IMR-90 (cell line): ENCODE measurements at regions not wholly inside any gene's neighbourhood (a gene's known extent, or its start where the extent isn't known, plus 50 kb on each side); places are given as distances from the start of the nearest gene placed in this dataset.

Source experiments
- ATAC-seq: fragments of 200-7000 bp; cut with Tn5 transposase; 2 replicates; pipeline ENCODE4 v1.9.1; 2020; ENCODE audit warnings: low read depth, mild to moderate bottlenecking, moderate library complexity
- BruUV-seq: library from RNA; stranded (reverse); fragments of 400-500 nt; replicated peaks from 2 replicates; lab custom pipeline; 2021; lab: Mats Ljungman, UMichigan
- CTCF ChIA-PET: fragments of 300-600 bp; formaldehyde crosslinking; extraction: SDS; loops from one replicate; lab custom pipeline; 2021; ENCODE audit warnings: antibody characterized with exemption; lab: Yijun Ruan, JAX
- POLR2A ChIA-PET: fragments of 300-600 bp; sonication (Branson Sonifier 250); formaldehyde crosslinking; loops from one replicate; lab custom pipeline; 2022; ENCODE audit warnings: antibody characterized with exemption; ENCODE audit not compliant: unreplicated experiment; lab: Charles Lee
- DNase-seq: peaks from one replicate; pipeline ENCODE4 v3.0.0; 2013
- H2AFZ ChIP-seq: replicated peaks from 2 replicates; pipeline ENCODE3; 2013; ENCODE audit warnings: low read length, mild to moderate bottlenecking; ENCODE audit not compliant: poor library complexity
- H2AK5ac ChIP-seq: 2 replicates; pipeline ENCODE4 v1.6.1; 2013; ENCODE audit warnings: low read depth, low read length, inconsistent platforms
- H2AK9ac ChIP-seq: replicated peaks from 2 replicates; pipeline ENCODE3; 2013; ENCODE audit warnings: mild to moderate bottlenecking, low read depth, low read length, moderate library complexity; ENCODE audit not compliant: poor library complexity
- H2BK120ac ChIP-seq: 2 replicates; pipeline ENCODE4 v1.6.1; 2013; ENCODE audit warnings: low read depth, low read length, inconsistent platforms
- H2BK15ac ChIP-seq: 3 replicates; pipeline ENCODE4 v1.6.1; 2013; ENCODE audit warnings: low read depth, low read length, inconsistent platforms
- H2BK20ac ChIP-seq: 2 replicates; pipeline ENCODE4 v1.6.1; 2013; ENCODE audit warnings: low read depth, mild to moderate bottlenecking, inconsistent platforms, low read length, moderate library complexity
- H2BK5ac ChIP-seq: 2 replicates; pipeline ENCODE4 v1.6.1; 2013; ENCODE audit warnings: mild to moderate bottlenecking, low read depth, low read length, inconsistent platforms; ENCODE audit not compliant: poor library complexity, severe bottlenecking
- H3K14ac ChIP-seq: replicated peaks from 2 replicates; pipeline ENCODE4 v1.6.1; 2013; ENCODE audit warnings: low read depth, low read length, inconsistent platforms
- H3K18ac ChIP-seq: 2 replicates; pipeline ENCODE4 v1.6.1; 2013; ENCODE audit warnings: low read depth, low read length, control low read depth
- H3K23ac ChIP-seq: 2 replicates; pipeline ENCODE4 v1.6.1; 2013; ENCODE audit warnings: low read depth, low read length, inconsistent platforms
- H3K27ac ChIP-seq: 2 replicates; pipeline ENCODE4 v1.5.1; 2013; ENCODE audit warnings: mild to moderate bottlenecking, control low read depth, low read length; ENCODE audit not compliant: insufficient read depth
- H3K27me3 ChIP-seq: 2 replicates; pipeline ENCODE4 v1.6.1; 2013; ENCODE audit warnings: low read length; ENCODE audit not compliant: control insufficient read depth, insufficient read depth
- H3K36me3 ChIP-seq: 2 replicates; pipeline ENCODE4 v1.6.1; 2013; ENCODE audit warnings: low read length, mixed read lengths; ENCODE audit not compliant: control insufficient read depth, insufficient read depth
- H3K4ac ChIP-seq: 2 replicates; pipeline ENCODE4 v1.6.1; 2013; ENCODE audit warnings: low read depth, low read length, inconsistent platforms
- H3K4me1 ChIP-seq: 2 replicates; pipeline ENCODE4 v1.6.1; 2013; ENCODE audit warnings: low read length, mixed read lengths; ENCODE audit not compliant: control insufficient read depth, insufficient read depth
- H3K4me2 ChIP-seq: 2 replicates; pipeline ENCODE4 v1.6.1; 2013; ENCODE audit warnings: low read depth, mild to moderate bottlenecking, control low read depth, low read length, moderate library complexity
- H3K4me3 ChIP-seq: 2 replicates; pipeline ENCODE4 v1.5.1; 2013; ENCODE audit warnings: low read depth, mild to moderate bottlenecking, control low read depth, low read length, moderate library complexity; ENCODE audit not compliant: insufficient read depth
- H3K56ac ChIP-seq: 2 replicates; pipeline ENCODE4 v1.6.1; 2013; ENCODE audit warnings: low read length, inconsistent platforms; ENCODE audit not compliant: insufficient read depth; ENCODE audit errors: extremely low read depth
- H3K79me1 ChIP-seq, 2 experiments: 2 replicates each; pipeline ENCODE4 v1.6.1; 2013; ENCODE audit warnings: low read length in 2 of 2, inconsistent platforms in 1 of 2, low read depth in 1 of 2
- H3K9ac ChIP-seq: 2 replicates; pipeline ENCODE4 v1.6.1; 2013; ENCODE audit warnings: low read depth, low read length, control low read depth
- H3K9me1 ChIP-seq: 2 replicates; pipeline ENCODE4 v1.6.1; 2013; ENCODE audit warnings: low read length, inconsistent platforms; ENCODE audit not compliant: insufficient read depth
- H3K9me3 ChIP-seq: 2 replicates; pipeline ENCODE4 v1.6.1; 2013; ENCODE audit warnings: low read length; ENCODE audit not compliant: control insufficient read depth, insufficient read depth
- H4K20me1 ChIP-seq: 2 replicates; pipeline ENCODE4 v1.6.1; 2013; ENCODE audit warnings: low read length, inconsistent platforms; ENCODE audit not compliant: insufficient read depth
- H4K5ac ChIP-seq: 2 replicates; pipeline ENCODE4 v1.6.1; 2013; ENCODE audit warnings: mild to moderate bottlenecking, low read depth, low read length, control low read depth
- H4K8ac ChIP-seq, 2 experiments: 2 replicates each; pipeline ENCODE4 v1.6.1; 2013; ENCODE audit warnings: low read depth in 2 of 2, low read length in 2 of 2, control low read depth in 1 of 2, inconsistent platforms in 1 of 2
- H4K91ac ChIP-seq: 2 replicates; pipeline ENCODE4 v1.6.1; 2013; ENCODE audit warnings: low read depth, low read length, inconsistent platforms; ENCODE audit not compliant: insufficient read depth
- BHLHE40 ChIP-seq: fragments of 150-350 bp; IDR thresholded peaks from 2 replicates; pipeline ENCODE4 v1.6.1; 2016; ENCODE audit warnings: mild to moderate bottlenecking, low read depth, low read length
- CEBPB ChIP-seq: IDR thresholded peaks from 2 replicates; pipeline ENCODE4 v1.6.1; 2012; ENCODE audit warnings: low read depth, low read length, improper control_type of control experiment
- FOS ChIP-seq: fragments of 150-350 bp; IDR thresholded peaks from 2 replicates; pipeline ENCODE4 v1.6.1; 2016; ENCODE audit warnings: low read depth, low read length
- MAFK ChIP-seq: IDR thresholded peaks from 2 replicates; pipeline ENCODE4 v1.6.1; 2012; ENCODE audit warnings: low read depth, low read length, improper control_type of control experiment
- MAZ ChIP-seq: IDR thresholded peaks from 2 replicates; pipeline ENCODE4 v1.6.1; 2012; ENCODE audit warnings: low read depth, mild to moderate bottlenecking, low read length, improper control_type of control experiment, moderate library complexity, borderline replicate concordance
- MXI1 ChIP-seq: IDR thresholded peaks from 2 replicates; pipeline ENCODE4 v1.6.1; 2012; ENCODE audit warnings: low read depth, mild to moderate bottlenecking, low read length, moderate library complexity, borderline replicate concordance
- NFE2L2 ChIP-seq: fragments of 150-350 bp; IDR thresholded peaks from 2 replicates; pipeline ENCODE4 v1.6.1; 2016; ENCODE audit warnings: low read depth, mild to moderate bottlenecking, low read length
- POLR2A ChIP-seq: IDR thresholded peaks from 2 replicates; pipeline ENCODE4 v1.6.1; 2012; ENCODE audit warnings: mild to moderate bottlenecking, low read depth, low read length
- RAD21 ChIP-seq: IDR thresholded peaks from 2 replicates; pipeline ENCODE4 v1.6.1; 2012; ENCODE audit warnings: low read length, improper control_type of control experiment
- RCOR1 ChIP-seq: IDR thresholded peaks from 2 replicates; pipeline ENCODE4 v1.6.1; 2012; ENCODE audit warnings: mild to moderate bottlenecking, low read length, improper control_type of control experiment; ENCODE audit not compliant: insufficient replicate concordance
- RFX5 ChIP-seq: IDR thresholded peaks from 2 replicates; pipeline ENCODE4 v1.8.0; 2012; ENCODE audit warnings: low read depth, mild to moderate bottlenecking, low read length, moderate library complexity
- SMC3 ChIP-seq: fragments of 150-350 bp; IDR thresholded peaks from 2 replicates; pipeline ENCODE4 v1.6.1; 2016; ENCODE audit warnings: low read depth, mild to moderate bottlenecking, antibody characterized with exemption, low read length, moderate library complexity
- WGBS, 2 experiments: methylation state at CpG; one replicate each; pipeline versions ENCODE4 v1.1.5 to v1.1.7; 2013; ENCODE audit warnings: missing lambda C conversion rate in 2 of 2; ENCODE audit not compliant: insufficient read length in 1 of 2; ENCODE audit errors: extremely low coverage in 2 of 2; 5-methylcytosine and 5-hydroxymethylcytosine counted together
- dilution Hi-C: fragments of 300-500 bp; cut with HindIII; formaldehyde crosslinking; loops from one replicate; pipeline ENCODE4 v1.14.3; 2018; ENCODE audit warnings: low sequenced_read_pairs; ENCODE audit not compliant: unreplicated experiment
- in situ Hi-C: fragments of 300-500 bp; cut with MboI; formaldehyde crosslinking; loops from 3 replicates; pipeline ENCODE4 v1.14.3; 2019; ENCODE audit warnings: low sequenced_read_pairs, inconsistent platforms, mixed read lengths
- intact Hi-C: fragments of 100-400 bp; cut with micrococcal nuclease; formaldehyde crosslinking; loops from 2 replicates; pipeline ENCODE4 v1.10.0; 2022
- TF ChIP-seq, protein P1 (sequence below): conservative IDR thresholded peaks from 2 replicates; pipeline ENCODE4 v1.5.1; 2012; ENCODE audit warnings: mild to moderate bottlenecking, low read depth, low read length, improper control_type of control experiment
- TF ChIP-seq, protein P2 (sequence below): fragments of 150-350 bp; IDR thresholded peaks from 2 replicates; pipeline ENCODE4 v1.6.1; 2017; ENCODE audit warnings: mild to moderate bottlenecking, antibody characterized with exemption, low read length, low read depth
- TF ChIP-seq, protein P3 (sequence below): fragments of 150-350 bp; IDR thresholded peaks from 2 replicates; pipeline ENCODE4 v1.6.1; 2016; ENCODE audit warnings: low read depth, mild to moderate bottlenecking, low read length, moderate library complexity, borderline replicate concordance

DNA sequence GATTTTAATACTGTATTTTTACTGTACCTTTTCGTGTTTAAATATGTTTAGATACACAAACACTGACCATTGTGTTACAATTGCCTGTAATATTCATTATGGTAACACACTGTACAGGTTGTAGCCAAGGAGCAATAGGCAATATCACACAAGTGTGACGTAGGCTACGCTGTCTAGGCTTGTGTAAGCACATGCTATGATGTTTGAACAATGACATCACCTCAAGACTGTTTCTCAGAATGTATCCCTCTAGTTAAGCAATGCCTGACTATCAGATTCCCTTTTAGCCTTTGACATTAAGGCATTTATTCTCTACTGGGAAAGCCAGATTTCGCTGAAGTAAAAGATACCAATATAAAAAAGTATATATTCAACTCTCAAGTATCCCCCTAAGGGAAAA is 66.2 kb downstream of the VCX3A start:
- DNase-seq (no peak), ATAC-seq (no peak)
- Histone ChIP-seq H3K36me3 (no peaks in the 10 kb centered on the region), H3K27me3 (no peaks in the 10 kb centered on the region), H4K5ac (no peak overlapping the region), H3K18ac (no peak overlapping the region), H2AFZ (no peak overlapping the region), H2AK9ac (no peak overlapping the region), H2BK15ac (no peak overlapping the region), H3K9ac (no peak overlapping the region), H3K4me1 (no peaks in the 10 kb centered on the region), H3K4me2 (no peak overlapping the region), H4K20me1 (no peaks in the 10 kb centered on the region), H4K8ac (no peak overlapping the region), H3K14ac (no peak overlapping the region), H2BK20ac (no peak overlapping the region), H3K4me3 (no peak overlapping the region), H3K56ac (no peak overlapping the region), H3K9me3 (peaks cover 12% of the 10 kb centered on the region), H3K4ac (no peak overlapping the region), H2BK5ac (no peak overlapping the region), H2BK120ac (no peak overlapping the region), H2AK5ac (no peak overlapping the region), H3K23ac (no peak overlapping the region), H3K9me1 (no peaks in the 10 kb centered on the region), H3K27ac (no peak overlapping the region), H4K91ac (no peak overlapping the region), H3K79me1 (no peaks in the 10 kb centered on the region)
- in situ Hi-C loops (no loop called here), dilution Hi-C loops (no loop called here), intact Hi-C loops (no loop called here)
- CTCF ChIA-PET: no interaction called here
- POLR2A ChIA-PET: no interaction called here
- whole genome bisulfite sequencing, 2 experiments: no CpG with 5 or more reads among the region's 4 CpGs
- TF ChIP-seq RAD21 (no peak), POLR2A (no peak), SMC3 (no peak), BHLHE40 (no peak), MAZ (no peak), RCOR1 (no peak), RFX5 (no peak), NFE2L2 (no peak), CEBPB (no peak), MAFK (no peak), FOS (no peak), MXI1 (no peak)
- TF ChIP-seq, protein P1, sequence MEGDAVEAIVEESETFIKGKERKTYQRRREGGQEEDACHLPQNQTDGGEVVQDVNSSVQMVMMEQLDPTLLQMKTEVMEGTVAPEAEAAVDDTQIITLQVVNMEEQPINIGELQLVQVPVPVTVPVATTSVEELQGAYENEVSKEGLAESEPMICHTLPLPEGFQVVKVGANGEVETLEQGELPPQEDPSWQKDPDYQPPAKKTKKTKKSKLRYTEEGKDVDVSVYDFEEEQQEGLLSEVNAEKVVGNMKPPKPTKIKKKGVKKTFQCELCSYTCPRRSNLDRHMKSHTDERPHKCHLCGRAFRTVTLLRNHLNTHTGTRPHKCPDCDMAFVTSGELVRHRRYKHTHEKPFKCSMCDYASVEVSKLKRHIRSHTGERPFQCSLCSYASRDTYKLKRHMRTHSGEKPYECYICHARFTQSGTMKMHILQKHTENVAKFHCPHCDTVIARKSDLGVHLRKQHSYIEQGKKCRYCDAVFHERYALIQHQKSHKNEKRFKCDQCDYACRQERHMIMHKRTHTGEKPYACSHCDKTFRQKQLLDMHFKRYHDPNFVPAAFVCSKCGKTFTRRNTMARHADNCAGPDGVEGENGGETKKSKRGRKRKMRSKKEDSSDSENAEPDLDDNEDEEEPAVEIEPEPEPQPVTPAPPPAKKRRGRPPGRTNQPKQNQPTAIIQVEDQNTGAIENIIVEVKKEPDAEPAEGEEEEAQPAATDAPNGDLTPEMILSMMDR: no peak
- TF ChIP-seq, protein P2, sequence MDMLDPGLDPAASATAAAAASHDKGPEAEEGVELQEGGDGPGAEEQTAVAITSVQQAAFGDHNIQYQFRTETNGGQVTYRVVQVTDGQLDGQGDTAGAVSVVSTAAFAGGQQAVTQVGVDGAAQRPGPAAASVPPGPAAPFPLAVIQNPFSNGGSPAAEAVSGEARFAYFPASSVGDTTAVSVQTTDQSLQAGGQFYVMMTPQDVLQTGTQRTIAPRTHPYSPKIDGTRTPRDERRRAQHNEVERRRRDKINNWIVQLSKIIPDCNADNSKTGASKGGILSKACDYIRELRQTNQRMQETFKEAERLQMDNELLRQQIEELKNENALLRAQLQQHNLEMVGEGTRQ: no peak
- TF ChIP-seq, protein P3, sequence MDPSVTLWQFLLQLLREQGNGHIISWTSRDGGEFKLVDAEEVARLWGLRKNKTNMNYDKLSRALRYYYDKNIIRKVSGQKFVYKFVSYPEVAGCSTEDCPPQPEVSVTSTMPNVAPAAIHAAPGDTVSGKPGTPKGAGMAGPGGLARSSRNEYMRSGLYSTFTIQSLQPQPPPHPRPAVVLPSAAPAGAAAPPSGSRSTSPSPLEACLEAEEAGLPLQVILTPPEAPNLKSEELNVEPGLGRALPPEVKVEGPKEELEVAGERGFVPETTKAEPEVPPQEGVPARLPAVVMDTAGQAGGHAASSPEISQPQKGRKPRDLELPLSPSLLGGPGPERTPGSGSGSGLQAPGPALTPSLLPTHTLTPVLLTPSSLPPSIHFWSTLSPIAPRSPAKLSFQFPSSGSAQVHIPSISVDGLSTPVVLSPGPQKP: no peak
- BruUV-seq: no TSS peak
